ENCODE measurements at regions not wholly inside any gene's neighbourhood (a gene's known extent, or its start where the extent isn't known, plus 50 kb on each side); places are given as distances from the start of the nearest gene placed in this dataset.

DNA sequence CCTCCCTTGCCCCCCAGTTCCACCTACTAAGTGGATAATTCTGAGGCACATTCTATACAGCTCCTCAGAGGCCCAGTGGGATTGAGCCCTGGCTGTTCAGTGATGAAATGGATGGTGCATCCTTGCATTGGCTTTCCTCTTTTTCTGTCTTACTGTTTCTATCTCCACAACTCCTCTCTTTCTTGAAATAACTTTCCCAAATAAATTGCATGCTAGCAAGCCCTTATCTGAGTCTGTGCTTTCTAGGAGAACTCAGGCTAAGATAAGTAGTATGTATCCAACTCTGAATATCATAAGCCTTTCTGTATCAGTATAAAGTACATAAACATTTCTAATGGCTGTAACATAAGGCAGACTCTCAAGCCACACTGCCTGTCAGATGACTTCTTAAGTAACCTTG lies 603.8 kb upstream of the USP24 start (continued):
- TF ChIP-seq CHD7 (IDR thresholded peaks at IDR 0.05; ENCODE audit: insufficient replicate concordance, low read length) (no peak), SAP30 (IDR thresholded peaks at IDR 0.05; ENCODE audit: insufficient read depth, insufficient replicate concordance, low read length) (no peak), PHF8 (conservative IDR thresholded peaks at IDR 0.05; ENCODE audit: low read depth, low read length) (no peak)
